HG03558 (cell line): ENCODE measurements at regions not wholly inside any gene's neighbourhood (a gene's known extent, or its start where the extent isn't known, plus 50 kb on each side); places are given as distances from the start of the nearest gene placed in this dataset.
"Not testable (repeated sequence)": the region's sequence is repeated elsewhere in the genome, so short reads cannot be mapped to it uniquely, and the experiment has no call there.

Source experiments
- ATAC-seq: cut with Tn5 transposase; IDR thresholded peaks from one replicate; pipeline ENCODE4 v1.9.1; 2021; ENCODE audit warnings: moderate number of reproducible peaks; ENCODE audit not compliant: unreplicated experiment; ENCODE audit errors: extremely low read depth

GRCh38 chr13:81396192-81396591 is 1055.3 kb upstream of the SPRY2 start:
- ATAC-seq: no peak

GRCh38 chr13:81395368-81395767 is 1054.4 kb upstream of the SPRY2 start:
- no peak for ATAC-seq

- ATAC-seq: no peak
Measured at GRCh38 chr13:81394640-81395039, 1053.7 kb upstream of the SPRY2 start.

- ATAC-seq: no peak
Measured at GRCh38 chr13:81393721-81394120, 1052.8 kb upstream of the SPRY2 start.

- ATAC-seq: no peak
Measured at GRCh38 chr13:81393110-81393509, 1052.2 kb upstream of the SPRY2 start.

GRCh38 chr13:81388400-81388799 is 1047.5 kb upstream of the SPRY2 start:
- ATAC-seq: no peak

- ATAC-seq: no peak
Measured at GRCh38 chr13:81383444-81383843, 1042.5 kb upstream of the SPRY2 start.

- ATAC-seq: no peak
Measured at GRCh38 chr13:81382246-81382645, 1041.3 kb upstream of the SPRY2 start.

GRCh38 chr13:81381560-81381959 is 1040.6 kb upstream of the SPRY2 start:
- no peak for ATAC-seq

GRCh38 chr13:81379183-81379582 is 1038.3 kb upstream of the SPRY2 start:
- ATAC-seq: no peak

GRCh38 chr13:81377921-81378320 is 1037.0 kb upstream of the SPRY2 start:
- ATAC-seq: no peak

- ATAC-seq: no peak
Measured at GRCh38 chr13:81375709-81376108, 1034.8 kb upstream of the SPRY2 start.

GRCh38 chr13:81362711-81363110 is 1021.8 kb upstream of the SPRY2 start:
- ATAC-seq: not testable (repeated sequence)

GRCh38 chr13:81350056-81350455 is 1009.1 kb upstream of the SPRY2 start:
- no peak for ATAC-seq

- ATAC-seq: not testable (repeated sequence)
Measured at GRCh38 chr13:81340118-81341069, 999.5 kb upstream of the SPRY2 start.

GRCh38 chr13:81339666-81340065 is 998.7 kb upstream of the SPRY2 start:
- not testable (repeated sequence) for ATAC-seq

GRCh38 chr13:81334481-81334880 is 993.6 kb upstream of the SPRY2 start:
- ATAC-seq: no peak

GRCh38 chr13:81326913-81327312 is 986.0 kb upstream of the SPRY2 start:
- ATAC-seq: no peak

GRCh38 chr13:81320516-81320915 is 979.6 kb upstream of the SPRY2 start:
- ATAC-seq: no peak

GRCh38 chr13:81319351-81319750 is 978.4 kb upstream of the SPRY2 start:
- ATAC-seq: no peak

GRCh38 chr13:81318231-81319019 is 977.5 kb upstream of the SPRY2 start:
- no peak for ATAC-seq
